K562 (cell line): ENCODE measurements at regions not wholly inside any gene's neighbourhood (a gene's known extent, or its start where the extent isn't known, plus 50 kb on each side); places are given as distances from the start of the nearest gene placed in this dataset.

ENCODE experiments used
- ATAC-seq: fragments of 200-7000 bp; cut with Tn5 transposase; 3 replicates; pipeline ENCODE4 v1.9.1; 2020; ENCODE audit warnings: moderate library complexity
- BruUV-seq: library from RNA; stranded (reverse); fragments of 400-500 nt; replicated peaks from 2 replicates; lab custom pipeline; 2021; lab: Mats Ljungman, UMichigan
- CTCF ChIA-PET: fragments of 300-600 bp; formaldehyde crosslinking; extraction: SDS; loops from one replicate; lab custom pipeline; 2021; ENCODE audit warnings: low intra/inter-chr PET ratio; lab: Yijun Ruan, JAX
- POLR2A ChIA-PET: fragments of 300-600, 350-650 bp; sonication (Branson Sonifier 250); formaldehyde crosslinking; extraction: SDS; loops from one replicate; lab custom pipeline; 2021; ENCODE audit warnings: antibody characterized with exemption, inconsistent platforms; lab: Yijun Ruan, JAX
- DNase-seq, 4 experiments: peaks; one replicate each; pipeline versions ENCODE4 v3.0.0 to v3.0.0-alpha.2; 2011 to 2018; ENCODE audit warnings: low spot score in 3 of 4, mixed read lengths in 3 of 4; ENCODE audit errors: extremely low read depth in 1 of 4
- FAIRE-seq: peaks from 2 replicates; lab custom pipeline; 2011; peaks lifted over from hg19 to GRCh38; lab: Jason Lieb, UNC
- H2AFZ ChIP-seq: 2 replicates; pipeline ENCODE4 v1.6.0; 2011; ENCODE audit warnings: low read depth, low read length, control low read depth, inconsistent platforms
- H3K27ac ChIP-seq: fragments of 200-600 bp; 3 replicates; pipeline ENCODE4 v1.8.0; 2011; ENCODE audit warnings: low read depth, mild to moderate bottlenecking, control low read depth, inconsistent platforms, low read length, moderate library complexity, mixed read lengths; ENCODE audit errors: extremely low read depth
- H3K27me3 ChIP-seq, 2 experiments: fragments of 300-600 bp in 1 of 2; 2 replicates in 1 of 2; 3 replicates in 1 of 2; pipeline versions ENCODE4 v1.6.0 to v1.8.0; 2011; ENCODE audit warnings: inconsistent platforms in 2 of 2, low read length in 2 of 2, mild to moderate bottlenecking in 1 of 2, mixed read lengths in 1 of 2, moderate library complexity in 1 of 2; ENCODE audit not compliant: control insufficient read depth in 2 of 2, insufficient read depth in 2 of 2
- H3K36me3 ChIP-seq: fragments of 300-600 bp; 3 replicates; pipeline ENCODE4 v1.8.0; 2011; ENCODE audit warnings: mild to moderate bottlenecking, low read length, inconsistent platforms; ENCODE audit not compliant: control insufficient read depth, insufficient read depth
- H3K4me1 ChIP-seq, 2 experiments: fragments of 200-600 bp in 1 of 2; replicated peaks in 1 of 2; 2 replicates in 1 of 2; 3 replicates in 1 of 2; pipeline versions ENCODE4 v1.5.1 to v1.8.0; 2011; ENCODE audit warnings: inconsistent platforms in 2 of 2, low read length in 2 of 2, mild to moderate bottlenecking in 1 of 2, mixed read lengths in 1 of 2, moderate library complexity in 1 of 2; ENCODE audit not compliant: control insufficient read depth in 2 of 2, insufficient read depth in 2 of 2
- H3K4me2 ChIP-seq: 2 replicates; pipeline ENCODE4 v1.6.1; 2011; ENCODE audit warnings: low read length, control low read depth, inconsistent platforms, mixed read lengths; ENCODE audit not compliant: insufficient read depth
- H3K4me3 ChIP-seq: fragments of 200-600 bp; sonication (generic), shearing (Covaris generic); 2 replicates; pipeline ENCODE4 v1.5.1; 2016; ENCODE audit warnings: control low read depth, inconsistent platforms
- H3K79me2 ChIP-seq: fragments of 200-600 bp; 3 replicates; pipeline ENCODE4 v1.8.0; 2011; ENCODE audit warnings: low read length, inconsistent platforms; ENCODE audit not compliant: control insufficient read depth, insufficient read depth
- H3K9ac ChIP-seq, 2 experiments: 2 replicates each; pipeline versions ENCODE4 v1.6.0 to v1.6.1; 2011; ENCODE audit warnings: low read depth in 2 of 2, low read length in 2 of 2, control low read depth in 1 of 2, inconsistent platforms in 1 of 2, mild to moderate bottlenecking in 1 of 2, mixed read lengths in 1 of 2; ENCODE audit not compliant: insufficient read depth in 1 of 2
- H3K9me1 ChIP-seq: one replicate; pipeline ENCODE4 v1.6.0; 2011; ENCODE audit warnings: inconsistent platforms, mild to moderate bottlenecking, low read length, moderate library complexity; ENCODE audit not compliant: control insufficient read depth, insufficient read depth
- H3K9me3 ChIP-seq: replicated peaks from 2 replicates; pipeline ENCODE4 v1.5.1; 2011; ENCODE audit warnings: low read depth, low read length, inconsistent platforms; ENCODE audit not compliant: control insufficient read depth, insufficient read depth
- H4K20me1 ChIP-seq: replicated peaks from 2 replicates; pipeline ENCODE4 v1.6.1; 2011; ENCODE audit warnings: low read length, inconsistent platforms, mixed read lengths; ENCODE audit not compliant: control insufficient read depth, insufficient read depth
- CEBPB ChIP-seq: fragments of 450-650 bp; IDR thresholded peaks from 2 replicates; pipeline ENCODE4 v1.6.1; 2016; ENCODE audit warnings: missing genetic modification characterization, missing compliant biosample characterization
- CEBPG ChIP-seq, 3 experiments: fragments of 200-800 bp in 1 of 3; sonication (Bioruptor generic) in 1 of 3; sonication (generic) in 1 of 3; formaldehyde crosslinking in 1 of 3; IDR thresholded peaks in 2 of 3; conservative IDR thresholded peaks in 1 of 3; 2 replicates each; pipeline versions ENCODE4 v1.6.1 to v1.8.0; 2016 to 2022; ENCODE audit warnings: missing compliant biosample characterization in 2 of 3, missing genetic modification characterization in 2 of 3, mild to moderate bottlenecking in 1 of 3, missing genetic modification reagents in 1 of 3
- CREB3L1 ChIP-seq: fragments of 450-650 bp; IDR thresholded peaks from 2 replicates; pipeline ENCODE4 v1.6.1; 2014; ENCODE audit warnings: low read depth, mild to moderate bottlenecking, moderate library complexity, borderline replicate concordance
- ETS1 ChIP-seq: conservative IDR thresholded peaks from 2 replicates; pipeline ENCODE4 v1.6.1; 2011; ENCODE audit warnings: low read depth, mild to moderate bottlenecking, low read length; ENCODE audit not compliant: control insufficient read depth
- ETV1 ChIP-seq: fragments of 450-650 bp; conservative IDR thresholded peaks from 2 replicates; pipeline ENCODE4 v1.6.1; 2016; ENCODE audit warnings: missing genetic modification characterization, control low read depth, low read depth, missing compliant biosample characterization
- GABPB2 ChIP-seq: fragments of 250-450 bp; sonication (Bioruptor Pico); conservative IDR thresholded peaks from 2 replicates; pipeline ENCODE4 v1.5.1; 2021; ENCODE audit warnings: mild to moderate bottlenecking
- RBM34 ChIP-seq: fragments of 200-400 bp; formaldehyde crosslinking; IDR thresholded peaks from 2 replicates; pipeline ENCODE4 v1.6.1; 2018; ENCODE audit warnings: low read length, borderline replicate concordance; ENCODE audit not compliant: insufficient read depth
- SIX5 ChIP-seq, 2 experiments: IDR thresholded peaks; 2 replicates each; pipeline ENCODE4 v1.6.1; 2011; ENCODE audit warnings: low read length in 2 of 2, borderline replicate concordance in 1 of 2, low read depth in 1 of 2, mild to moderate bottlenecking in 1 of 2, moderate library complexity in 1 of 2; ENCODE audit not compliant: insufficient read depth in 1 of 2
- STAT6 ChIP-seq: sonication (generic); formaldehyde crosslinking; IDR thresholded peaks from 2 replicates; pipeline ENCODE4 v1.8.1; 2023; ENCODE audit warnings: mild to moderate bottlenecking, missing genetic modification reagents
- TAF15 ChIP-seq: fragments of 200-400 bp; formaldehyde crosslinking; IDR thresholded peaks from 2 replicates; pipeline ENCODE4 v1.6.1; 2017; ENCODE audit warnings: mild to moderate bottlenecking, low read depth, low read length, moderate library complexity
- ZNF347 ChIP-seq: fragments of 450-650 bp; formaldehyde crosslinking; IDR thresholded peaks from 2 replicates; pipeline ENCODE4 v1.4.0; 2020; ENCODE audit warnings: low read depth, mild to moderate bottlenecking, moderate library complexity
- ZNF778 ChIP-seq: fragments of 450-650 bp; formaldehyde crosslinking; IDR thresholded peaks from 2 replicates; pipeline ENCODE4 v1.4.0; 2020; ENCODE audit warnings: mild to moderate bottlenecking, moderate library complexity
- WGBS: fragments of 100-300 bp; shearing (Covaris generic); methylation state at CpG from one replicate; pipeline ENCODE4 v1.1.6; 2016; ENCODE audit warnings: low coverage, mixed read lengths; ENCODE audit not compliant: insufficient coverage; ENCODE audit errors: missing lambda C conversion rate; 5-methylcytosine and 5-hydroxymethylcytosine counted together
- in situ Hi-C: fragments of 300-500 bp; cut with MboI; formaldehyde crosslinking; loops from 4 replicates; pipeline ENCODE4 v1.15.0; 2018; ENCODE audit warnings: inconsistent platforms, mixed read lengths
- intact Hi-C: fragments of 100-400 bp; cut with micrococcal nuclease; formaldehyde crosslinking; loops from 2 replicates; pipeline ENCODE4 v1.14.2; 2022

GRCh38 chr5:3678801-3679200 lies 83.2 kb downstream of the IRX1 start:
- in situ Hi-C loops = no loop called here
- Histone ChIP-seq H3K4me3 (no peak overlapping the region), H3K27me3 (peaks cover 0 to 4% of the 10 kb centered on the region in 2 experiments; a peak in 1 of 5 replicates), H3K36me3 (no peaks in the 10 kb centered on the region), H3K27ac (no peak overlapping the region), H3K4me2 (no peak overlapping the region), H3K9ac (no peak overlapping the region), H4K20me1 (no peaks in the 10 kb centered on the region), H3K9me3 (no peaks in the 10 kb centered on the region), H3K4me1 (no peaks in the 10 kb centered on the region), H2AFZ (no peak overlapping the region), H3K9me1 (no peaks in the 10 kb centered on the region), H3K79me2 (no peaks in the 10 kb centered on the region)
- FAIRE-seq = no peak
- DNase-seq = no peak
- 4% methylated on average over 4 of the region's 4 CpGs for WGBS
- intact Hi-C loops = no loop called here
- ChIA-PET CTCF (no interaction called here), POLR2A (no interaction called here)
- no TSS peak for BruUV-seq
- TF ChIP-seq ETV1 (tag) (no peak), GABPB2 (CRISPR knock-in tag) (no peak), CEBPG (CRISPR knock-in tag; IDR thresholded peaks at IDR 0.05) (no peak), CEBPG (tag; conservative IDR thresholded peaks at IDR 0.05 in 1 of 2, IDR thresholded peaks at IDR 0.05 in 1 of 2) (peak in 1 of 2 experiments; percentile 66; a peak in 2 of 4 replicates), ZNF347 (CRISPR knock-in tag) (no peak), SIX5 (IDR thresholded peaks at IDR 0.05; ENCODE audit: borderline replicate concordance in 1 of 2, insufficient read depth in 1 of 2, low read depth in 1 of 2, low read length in 2 of 2) (no peak), CEBPB (tag) (peak; percentile 57; the same call in 1 of the 2 replicates), RBM34 (no peak), ETS1 (no peak), STAT6 (no peak), CREB3L1 (no peak), TAF15 (no peak), ZNF778 (CRISPR knock-in tag) (no peak)
- ATAC-seq = no peak
